ENCODE measurements at regions not wholly inside any gene's neighbourhood (a gene's known extent, or its start where the extent isn't known, plus 50 kb on each side); places are given as distances from the start of the nearest gene placed in this dataset.
"Not testable (repeated sequence)": the region's sequence is repeated elsewhere in the genome, so short reads cannot be mapped to it uniquely, and the experiment has no call there.

DNA sequence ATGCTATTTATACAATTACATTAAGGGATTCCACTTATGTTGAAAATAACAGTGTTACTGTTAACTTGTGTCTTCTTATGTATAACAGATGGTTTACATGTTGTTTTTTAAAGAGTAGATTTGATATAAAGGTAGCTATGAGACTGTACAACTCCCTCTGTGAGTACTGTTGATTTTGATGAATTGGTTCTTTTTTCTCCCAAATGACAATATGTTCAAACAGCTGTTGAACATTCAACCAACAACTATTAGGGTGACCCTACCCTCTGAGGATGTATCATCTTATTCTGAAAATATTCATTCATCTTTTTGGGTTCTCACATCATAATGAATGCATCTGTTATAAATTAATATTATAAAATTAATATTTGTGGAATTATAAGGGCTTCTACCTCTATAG, 456.9 kb upstream of the MGAT4C start:
- intact Hi-C loops (cut with DNase I), result no loop called here

DNA sequence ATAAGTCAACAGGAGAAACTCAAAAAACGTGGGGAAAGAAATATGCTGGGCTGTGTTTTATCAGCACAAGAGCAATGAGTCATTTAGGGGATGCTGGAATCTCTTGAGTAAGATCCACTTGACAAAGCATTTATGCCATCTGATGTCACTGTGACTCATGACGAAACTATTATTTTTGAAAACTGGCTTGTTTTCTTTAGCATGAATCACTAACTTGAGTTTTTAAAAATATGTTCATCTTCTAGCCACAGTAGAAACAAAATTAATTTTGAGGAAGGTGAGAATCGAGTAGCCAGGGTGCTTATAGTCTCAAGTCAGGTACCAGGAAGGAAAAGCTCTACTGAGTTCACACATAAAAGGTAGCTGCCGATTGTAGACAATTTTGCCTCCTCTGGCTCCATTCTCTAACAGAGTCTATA, 456.2 kb upstream of the MGAT4C start:
- no peak for DNase-seq (ENCODE audit: low spot score)
- intact Hi-C loops (cut with DNase I), result no loop called here

More for the DNA sequence above, 456.9 kb upstream of the MGAT4C start:
- DNase-seq (ENCODE audit: low spot score), result no peak

DNA sequence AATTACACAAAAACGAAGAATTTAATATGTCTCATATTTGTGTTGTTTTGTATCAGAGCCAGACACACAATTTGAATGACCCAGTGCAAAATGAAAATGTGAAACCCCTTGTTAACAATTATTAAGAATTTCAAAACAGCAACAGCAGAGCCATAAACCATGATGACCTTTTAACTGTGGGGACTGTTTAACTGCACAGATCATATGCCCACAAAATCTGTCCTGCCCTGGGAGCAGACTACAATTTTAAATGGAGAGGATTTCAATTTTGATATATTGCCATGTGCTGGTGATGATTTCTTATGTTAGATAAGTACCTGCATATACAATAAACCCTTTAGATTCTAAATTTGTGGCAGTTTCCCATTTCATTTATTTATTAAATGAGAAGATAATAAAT, 455.5 kb upstream of the MGAT4C start:
- intact Hi-C loops (cut with DNase I), result no loop called here
- DNase-seq (ENCODE audit: low spot score), result no peak

DNA sequence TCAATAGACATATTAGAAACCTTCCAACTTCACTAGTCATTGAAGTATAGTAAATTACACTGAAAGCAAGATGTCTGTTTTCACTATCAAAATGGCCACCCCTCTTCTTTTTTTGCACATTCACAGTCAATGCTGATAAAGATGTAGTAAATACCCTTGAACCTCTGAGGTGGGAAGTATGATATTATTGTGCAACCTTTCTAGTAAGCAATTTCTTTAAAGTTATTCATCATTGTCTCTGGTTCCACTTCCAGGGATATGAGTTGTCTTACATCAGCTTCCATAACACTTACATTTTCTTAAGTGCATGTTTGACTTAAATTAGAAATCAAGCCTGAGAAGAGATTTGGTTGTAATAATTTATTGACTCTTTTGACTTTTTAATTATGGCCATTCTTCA, 453.9 kb upstream of the MGAT4C start:
- DNase-seq (ENCODE audit: low spot score), result no peak
- intact Hi-C loops (cut with DNase I), result no loop called here

DNA sequence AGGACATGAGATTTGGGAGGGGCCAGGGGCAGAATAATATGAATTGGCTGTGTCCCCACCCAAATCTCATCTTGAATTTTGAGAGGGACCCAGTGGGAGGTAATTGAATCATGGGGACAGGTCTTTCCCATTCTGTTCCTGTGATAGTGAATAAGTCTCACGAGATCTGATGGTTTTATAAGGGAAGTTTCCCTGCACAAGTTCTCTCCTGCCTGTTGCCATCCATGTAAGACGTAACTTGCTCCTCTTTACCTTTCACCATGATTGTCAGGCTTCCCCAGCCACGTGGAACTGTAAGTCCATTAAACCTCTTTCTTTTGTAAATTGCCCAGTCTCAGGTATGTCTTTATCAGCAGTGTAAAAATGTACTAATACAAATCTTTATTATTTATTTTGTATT, 452.8 kb upstream of the MGAT4C start:
- DNase-seq (ENCODE audit: low spot score); intact Hi-C loops (cut with DNase I): not testable (repeated sequence)

DNA sequence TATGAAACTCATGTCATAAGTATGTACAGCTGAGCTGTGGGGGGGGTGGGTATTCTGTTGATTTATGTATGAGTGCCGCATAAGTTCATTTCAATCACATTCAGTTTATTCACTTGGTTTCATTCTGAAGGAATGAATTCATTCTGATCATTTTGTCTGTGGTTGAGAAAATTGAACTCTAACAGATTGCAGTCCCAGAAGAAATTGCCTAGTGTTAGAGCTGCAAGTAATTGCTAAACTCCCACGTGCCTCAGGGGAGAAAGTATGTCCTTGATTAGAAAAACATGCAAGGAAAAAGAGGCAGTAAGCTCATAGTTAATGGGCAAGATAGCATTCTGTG, 442.4 kb upstream of the MGAT4C start:
- no peak for DNase-seq (ENCODE audit: low spot score)
- intact Hi-C loops (cut with DNase I), result no loop called here

DNA sequence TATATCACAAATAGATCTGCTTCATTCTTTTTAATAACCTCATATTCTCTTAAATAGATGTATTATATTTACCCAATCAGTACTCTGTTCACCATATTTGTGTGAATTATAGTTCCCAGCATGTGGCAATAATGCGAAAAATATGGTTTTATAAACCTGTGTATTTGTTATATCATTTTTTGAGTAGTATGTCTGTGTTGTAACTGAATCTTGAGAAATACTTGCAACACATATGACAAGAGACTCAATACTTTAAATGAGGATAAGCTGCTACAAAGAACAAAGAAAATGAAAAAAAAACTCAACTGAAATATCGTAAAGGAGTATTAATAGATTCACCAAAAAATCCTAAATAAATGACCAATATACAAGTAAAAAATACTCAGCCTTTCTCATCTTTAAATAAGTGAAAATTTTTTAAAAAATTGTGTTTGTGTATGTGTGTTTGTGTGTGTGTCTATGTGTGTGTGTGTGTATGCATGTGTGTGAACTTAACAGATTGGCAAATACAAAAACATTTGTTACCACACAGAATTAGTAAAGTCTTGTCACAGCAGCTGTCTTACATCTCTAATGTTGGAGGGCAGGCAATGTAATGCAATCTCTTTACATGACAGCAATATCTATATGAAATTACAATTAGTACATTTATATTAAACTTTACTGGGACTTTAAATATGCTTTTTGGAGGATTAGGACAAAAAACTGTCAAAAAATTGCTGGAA, 441.9 kb upstream of the MGAT4C start:
- DNase-seq (ENCODE audit: low spot score), result no peak
- intact Hi-C loops (cut with DNase I), result no loop called here

DNA sequence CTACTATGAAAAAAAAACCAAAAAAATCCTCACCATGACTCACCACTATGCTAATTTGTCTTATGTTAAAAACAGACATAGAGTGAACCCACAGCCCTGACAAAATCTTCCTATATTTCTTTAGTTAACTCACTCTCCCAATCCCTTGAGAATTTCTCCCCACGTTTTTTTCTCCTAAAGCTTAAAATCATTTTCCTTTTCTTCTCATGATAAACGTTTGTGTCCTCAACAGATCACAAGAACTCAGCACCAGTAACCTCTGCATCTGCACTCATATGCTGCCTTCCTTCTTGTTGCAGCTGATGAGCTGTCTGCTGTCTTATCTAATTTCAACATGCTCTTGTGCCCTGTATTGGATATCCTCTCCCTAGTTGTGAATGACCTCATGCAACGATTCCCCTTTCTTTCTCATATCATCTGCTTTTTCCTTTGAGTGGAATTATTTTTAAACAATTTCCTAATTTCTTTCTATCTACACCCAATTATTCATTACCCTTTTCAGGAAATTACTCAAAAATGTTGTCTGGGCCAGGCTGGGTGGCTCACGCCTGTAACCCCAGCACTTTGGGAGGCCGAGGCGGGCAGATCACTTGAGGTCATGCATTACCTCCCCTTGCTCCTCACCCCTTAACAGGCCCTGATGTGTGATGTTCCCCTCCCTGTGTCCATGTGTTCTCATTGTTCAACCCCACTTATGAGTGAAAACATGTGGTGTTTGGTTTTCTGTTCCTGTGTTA, 427.5 kb upstream of the MGAT4C start:
- DNase-seq (ENCODE audit: low spot score), result no peak

DNA sequence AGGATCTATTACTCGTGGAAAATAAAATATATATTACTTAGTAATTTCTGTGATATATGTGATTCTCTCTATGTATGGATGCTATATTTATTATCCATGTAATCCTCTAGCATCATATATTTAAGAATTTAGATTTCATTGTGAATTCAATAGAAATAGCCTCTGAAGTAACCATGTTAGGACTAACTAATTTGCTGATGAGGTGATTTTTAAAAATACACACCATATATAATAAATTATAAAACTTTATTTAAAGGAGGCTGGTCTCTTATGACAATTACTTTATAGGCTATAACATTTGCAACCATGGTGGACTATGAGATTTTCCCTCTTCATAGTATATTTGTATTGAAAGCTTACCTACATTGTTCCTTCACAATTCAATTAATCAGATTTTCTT, 424.9 kb upstream of the MGAT4C start:
- intact Hi-C loops (cut with DNase I), result no loop called here
- no peak for DNase-seq (ENCODE audit: low spot score)

More for the DNA sequence above, 427.5 kb upstream of the MGAT4C start:
- intact Hi-C loops (cut with DNase I), result no loop called here

DNA sequence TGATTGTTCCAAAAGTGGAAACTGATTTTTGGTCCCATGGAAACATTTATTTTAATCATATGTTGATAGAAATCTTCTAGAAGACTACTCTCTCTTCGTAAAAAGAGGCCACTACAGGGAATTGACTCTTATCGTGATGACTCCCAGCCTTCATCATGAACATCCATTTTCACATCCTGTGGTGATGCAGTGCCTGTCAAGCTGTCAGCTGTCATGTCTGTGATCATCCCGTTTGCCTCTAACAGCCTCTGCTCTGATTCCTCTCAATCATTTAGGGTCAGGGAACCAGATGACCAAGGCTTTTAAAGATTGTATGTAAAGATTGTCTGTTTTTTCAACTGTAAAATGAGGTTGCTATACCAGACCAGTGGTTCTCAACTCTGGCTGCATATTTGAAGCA, 419.0 kb upstream of the MGAT4C start:
- intact Hi-C loops (cut with DNase I), result no loop called here
- no peak for DNase-seq (ENCODE audit: low spot score)

DNA sequence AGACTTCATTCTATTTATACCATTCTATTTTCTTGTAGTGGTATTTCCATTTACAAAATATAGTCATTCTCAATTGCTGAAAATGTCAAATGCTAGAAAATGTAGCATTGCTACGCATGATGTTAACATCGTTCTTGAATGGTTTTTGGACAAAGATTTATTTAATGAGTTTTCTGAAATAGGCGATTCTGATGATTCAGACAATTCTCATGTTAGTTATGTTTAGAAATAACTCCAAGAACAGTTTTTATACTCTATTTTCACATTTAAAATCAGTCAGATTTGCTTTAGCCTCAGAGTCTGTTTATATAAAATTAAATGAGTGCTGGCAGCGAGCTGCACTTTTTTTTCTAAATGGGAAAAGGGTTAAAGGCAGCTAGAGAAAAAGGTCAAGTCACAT, 414.8 kb upstream of the MGAT4C start:
- intact Hi-C loops (cut with DNase I), result no loop called here
- no peak for DNase-seq (ENCODE audit: low spot score)

DNA sequence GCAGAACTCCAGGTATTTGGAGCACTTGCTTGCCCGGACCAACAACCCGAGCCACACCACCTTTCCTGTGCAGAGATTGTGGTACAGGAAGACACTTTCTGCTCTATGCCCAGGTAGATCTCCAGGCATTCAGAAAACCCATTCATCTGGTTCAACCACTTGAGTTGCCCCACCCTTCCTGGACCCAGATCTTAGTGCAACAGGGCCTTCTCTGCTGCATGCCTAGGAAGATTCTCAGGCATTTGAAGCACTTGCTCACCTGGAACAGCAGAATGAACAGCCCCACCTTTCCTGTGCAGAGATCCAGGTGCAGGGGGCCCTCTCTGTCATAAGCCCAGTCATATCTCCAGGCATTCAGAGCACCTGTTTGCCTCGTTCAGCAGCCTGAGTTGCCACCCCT, 412.8 kb upstream of the MGAT4C start:
- intact Hi-C loops (cut with DNase I), result no loop called here
- no peak for DNase-seq (ENCODE audit: low spot score)

DNA sequence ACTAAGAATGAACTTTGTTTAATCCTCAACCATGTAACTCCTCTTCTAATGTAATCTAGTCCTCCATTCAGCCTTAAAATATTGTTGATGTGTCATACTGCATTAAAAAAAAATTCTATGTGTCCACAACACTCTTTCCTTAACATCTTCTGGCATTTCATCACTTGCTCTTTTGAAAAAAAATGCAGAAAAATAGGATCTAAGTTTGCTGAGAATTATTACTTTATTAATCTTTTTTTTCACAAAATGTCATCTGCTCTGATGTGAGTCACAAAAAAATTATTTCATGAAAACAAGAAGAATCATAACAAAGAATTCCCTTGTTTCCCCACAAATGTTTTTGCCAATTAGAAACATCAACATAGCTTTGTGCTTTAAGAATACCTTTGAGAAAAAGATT, 410.1 kb upstream of the MGAT4C start:
- DNase-seq (ENCODE audit: low spot score), result no peak
- intact Hi-C loops (cut with DNase I), result no loop called here

DNA sequence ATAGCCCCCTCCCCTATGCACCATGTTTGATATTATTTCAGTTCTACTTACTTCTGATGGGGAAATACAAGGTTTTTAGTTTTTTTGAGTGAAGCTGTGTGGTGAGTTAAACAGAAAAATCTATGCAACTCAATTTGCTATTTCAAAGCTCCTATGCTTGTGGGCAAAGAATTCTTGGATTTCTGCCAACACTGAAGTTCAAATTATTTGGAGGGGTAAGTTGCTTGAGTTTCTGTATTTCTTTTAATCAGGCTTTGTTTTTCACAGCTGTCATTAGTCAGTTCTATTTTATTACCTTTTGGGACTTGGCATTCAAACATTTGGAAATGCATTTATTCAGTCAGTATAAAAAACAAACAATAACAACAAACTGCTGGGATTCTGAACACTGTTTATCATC, 407.5 kb upstream of the MGAT4C start:
- intact Hi-C loops (cut with DNase I), result no loop called here
- no peak for DNase-seq (ENCODE audit: low spot score)

DNA sequence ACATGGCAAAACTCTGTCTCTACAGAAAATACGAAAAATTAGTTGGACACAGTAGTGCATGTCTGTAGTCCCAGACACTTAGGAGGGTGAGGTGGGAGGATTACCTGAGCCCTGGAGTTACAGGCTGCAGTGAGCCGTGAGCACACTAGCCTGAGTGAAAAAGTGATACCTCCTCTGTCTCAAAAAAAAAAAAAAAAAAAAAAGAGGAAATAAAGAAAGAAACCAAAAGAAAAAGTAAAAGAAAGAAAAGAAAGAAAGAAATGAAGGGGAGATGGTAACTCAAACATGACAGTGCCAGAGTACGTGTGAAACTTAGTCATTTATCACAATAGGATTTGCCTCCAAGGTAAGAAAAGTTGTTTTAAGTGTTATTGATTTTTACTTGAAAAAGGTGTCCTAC, 407.0 kb upstream of the MGAT4C start:
- intact Hi-C loops (cut with DNase I), result no loop called here
- no peak for DNase-seq (ENCODE audit: low spot score)

DNA sequence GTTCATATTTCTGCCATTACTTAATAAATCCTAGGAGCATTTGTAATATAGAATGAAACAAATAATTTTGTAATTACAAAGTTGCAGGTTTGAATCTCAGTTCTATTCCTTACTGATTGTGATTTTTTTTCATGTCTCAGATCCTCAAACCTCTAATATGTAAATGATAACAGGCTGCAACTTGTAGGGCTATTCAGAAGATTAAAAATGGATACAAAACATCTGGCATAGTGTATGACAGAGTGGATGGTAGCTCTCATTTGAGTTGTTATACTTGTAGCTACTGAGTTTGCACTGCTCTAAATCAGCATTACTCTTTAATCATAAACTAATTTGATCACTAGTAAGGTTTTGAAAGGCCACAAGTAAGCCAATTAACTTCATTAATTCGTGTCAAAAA, 406.3 kb upstream of the MGAT4C start:
- intact Hi-C loops (cut with DNase I), result no loop called here
- no peak for DNase-seq (ENCODE audit: low spot score)

DNA sequence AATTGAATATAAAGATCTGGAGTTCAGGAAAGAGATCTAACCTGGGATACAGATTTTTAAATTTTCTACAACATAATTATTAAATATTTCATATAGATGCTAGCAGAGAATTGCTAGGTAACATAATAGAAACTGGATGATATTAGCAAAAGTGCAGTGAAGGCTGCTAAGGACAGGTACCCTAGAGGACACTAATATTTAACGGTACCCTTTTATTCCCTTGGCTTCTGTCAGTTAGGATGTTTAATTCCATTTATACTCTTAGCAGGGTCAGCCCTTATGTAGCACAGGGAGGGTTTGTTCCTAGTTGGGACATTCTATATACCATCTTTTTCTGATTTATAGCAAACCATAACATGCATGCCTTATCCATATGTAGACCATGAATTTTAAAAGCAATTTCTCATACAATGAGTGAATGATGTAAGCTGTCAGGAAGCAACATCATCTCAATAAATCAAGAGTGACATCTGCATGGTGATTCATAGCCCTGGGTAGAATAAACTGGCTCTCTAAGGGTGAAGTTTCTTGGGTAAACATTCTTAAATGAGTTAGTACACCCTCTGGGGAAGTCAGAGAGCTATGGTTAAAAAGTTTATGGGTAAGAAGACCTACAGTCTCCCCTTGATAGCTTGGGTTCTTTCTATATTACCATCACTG, 404.4 kb upstream of the MGAT4C start:
- intact Hi-C loops (cut with DNase I), result no loop called here
- DNase-seq (ENCODE audit: low spot score), result no peak

DNA sequence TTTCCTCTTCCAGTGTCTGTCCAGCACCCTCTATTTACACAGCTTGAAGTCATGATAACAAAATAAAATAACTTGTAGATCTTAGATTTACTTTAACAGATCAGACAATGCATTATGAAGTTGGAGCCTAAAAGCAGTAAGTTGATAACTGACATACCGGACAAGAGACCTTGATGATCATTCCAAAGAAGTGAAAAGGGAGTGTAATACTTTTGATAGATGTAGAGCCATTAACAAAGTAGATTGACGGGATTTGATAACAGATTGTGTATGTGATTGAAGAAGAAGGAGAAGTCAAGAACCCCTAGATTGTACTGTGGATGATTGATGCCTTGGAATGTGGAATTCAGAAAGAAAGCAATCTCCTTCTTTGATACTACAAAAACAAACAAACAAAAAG, 403.8 kb upstream of the MGAT4C start:
- no peak for DNase-seq (ENCODE audit: low spot score)
- intact Hi-C loops (cut with DNase I), result no loop called here

DNA sequence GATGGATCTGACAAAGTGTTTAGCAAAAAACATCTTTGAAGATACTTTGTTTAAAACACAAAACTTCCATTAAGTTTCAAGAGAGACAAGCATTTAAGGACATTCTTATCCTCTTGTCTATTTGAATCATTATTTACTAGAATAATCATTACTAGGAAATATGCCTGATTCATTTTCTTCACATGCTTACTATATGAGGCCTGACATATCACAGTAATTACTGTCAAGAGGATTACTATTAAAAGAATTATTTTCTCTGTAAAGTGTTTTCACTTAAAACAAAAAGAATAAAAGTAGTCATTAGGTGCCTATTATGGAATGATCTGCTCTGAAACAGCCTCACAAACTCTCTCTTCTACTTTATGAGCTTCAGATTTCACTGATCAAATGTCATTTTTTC, 402.1 kb upstream of the MGAT4C start:
- DNase-seq (ENCODE audit: low spot score), result no peak
- intact Hi-C loops (cut with DNase I), result no loop called here

DNA sequence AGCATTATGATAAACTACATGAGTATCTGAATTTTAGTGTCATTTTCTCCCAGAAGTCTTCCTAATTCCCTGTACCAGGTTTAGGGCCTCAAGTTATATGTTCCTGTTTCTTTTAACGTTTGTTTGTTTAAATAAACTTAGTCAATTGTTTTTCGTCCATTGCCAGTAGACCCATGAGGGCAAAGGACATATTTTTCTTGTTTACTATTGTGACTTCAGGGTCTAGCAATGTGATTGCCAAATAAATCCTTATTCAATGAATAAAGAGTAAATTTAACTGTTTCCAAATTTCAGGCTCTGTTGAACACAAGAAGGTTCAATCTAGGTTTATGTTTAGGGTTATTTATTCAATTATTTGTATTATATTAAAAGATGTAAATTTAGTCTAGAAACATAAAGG, 391.6 kb upstream of the MGAT4C start:
- no peak for DNase-seq (ENCODE audit: low spot score)
- intact Hi-C loops (cut with DNase I), result no loop called here

Data from posterior vena cava (tissue), 2 donors.